CD8-positive, alpha-beta memory T cell (primary cell): ENCODE measurements at regions not wholly inside any gene's neighbourhood (a gene's known extent, or its start where the extent isn't known, plus 50 kb on each side); places are given as distances from the start of the nearest gene placed in this dataset.

Experiments
- CTCF ChIA-PET: fragments of 350-600 bp; sonication (Branson Sonifier 250); formaldehyde crosslinking; loops from one replicate; lab custom pipeline; 2021; ENCODE audit warnings: antibody characterized with exemption; lab: Charles Lee
- POLR2A ChIA-PET: fragments of 350-600 bp; sonication (Branson Sonifier 250); formaldehyde crosslinking; loops from one replicate; lab custom pipeline; 2021; ENCODE audit warnings: antibody characterized with exemption; lab: Charles Lee
- DNase-seq, 5 donors: peaks; one replicate each; pipeline versions ENCODE4 v3.0.0 to v3.0.0-alpha.2; 2020 to 2022; ENCODE audit warnings: mixed read lengths in 1 of 5
- H3K27ac ChIP-seq: one replicate; pipeline ENCODE4 v1.7.0; 2013; ENCODE audit warnings: low read depth, mild to moderate bottlenecking, low read length, moderate library complexity
- H3K27me3 ChIP-seq: 2 replicates; pipeline ENCODE4 v1.7.0; 2013; ENCODE audit warnings: low read length, mild to moderate bottlenecking; ENCODE audit not compliant: insufficient read depth, poor library complexity, severe bottlenecking
- H3K36me3 ChIP-seq: 2 replicates; pipeline ENCODE4 v1.7.0; 2013; ENCODE audit warnings: mild to moderate bottlenecking, low read length, moderate library complexity; ENCODE audit not compliant: insufficient read depth
- H3K4me1 ChIP-seq: 2 replicates; pipeline ENCODE4 v1.7.0; 2013; ENCODE audit warnings: mild to moderate bottlenecking, low read length, moderate library complexity; ENCODE audit not compliant: insufficient read depth
- H3K4me3 ChIP-seq: 2 replicates; pipeline ENCODE4 v1.7.0; 2013; ENCODE audit warnings: mild to moderate bottlenecking, low read length
- H3K9me3 ChIP-seq: 2 replicates; pipeline ENCODE4 v1.7.0; 2013; ENCODE audit warnings: mild to moderate bottlenecking, low read length
- H3K27ac Mint-ChIP-seq, 8 donors: one replicate each; pipeline ENCODE4 v1.8.0; 2020 to 2021; ENCODE audit warnings: mixed read lengths in 8 of 8, mild to moderate bottlenecking in 6 of 8, inconsistent platforms in 3 of 8, moderate library complexity in 3 of 8
- H3K27me3 Mint-ChIP-seq, 2 donors: one replicate each; pipeline ENCODE4 v1.8.0; 2020 to 2021; ENCODE audit warnings: mixed read lengths in 2 of 2, mild to moderate bottlenecking in 1 of 2, moderate library complexity in 1 of 2
- H3K36me3 Mint-ChIP-seq, 3 donors: one replicate each; pipeline ENCODE4 v1.8.0; 2020 to 2021; ENCODE audit warnings: mixed read lengths in 3 of 3, inconsistent platforms in 1 of 3, mild to moderate bottlenecking in 1 of 3
- H3K4me1 Mint-ChIP-seq, 3 donors: one replicate each; pipeline ENCODE4 v1.8.0; 2020 to 2021; ENCODE audit warnings: mixed read lengths in 3 of 3, inconsistent platforms in 1 of 3, mild to moderate bottlenecking in 1 of 3
- H3K4me3 Mint-ChIP-seq, 7 donors: one replicate each; pipeline ENCODE4 v1.8.0; 2020 to 2021; ENCODE audit warnings: mixed read lengths in 7 of 7, mild to moderate bottlenecking in 6 of 7, moderate library complexity in 4 of 7, inconsistent platforms in 2 of 7
- H3K9me3 Mint-ChIP-seq, 5 donors: one replicate each; pipeline ENCODE4 v1.8.0; 2020 to 2022; ENCODE audit warnings: mixed read lengths in 5 of 5, mild to moderate bottlenecking in 3 of 5, moderate library complexity in 2 of 5, inconsistent platforms in 1 of 5

DNA sequence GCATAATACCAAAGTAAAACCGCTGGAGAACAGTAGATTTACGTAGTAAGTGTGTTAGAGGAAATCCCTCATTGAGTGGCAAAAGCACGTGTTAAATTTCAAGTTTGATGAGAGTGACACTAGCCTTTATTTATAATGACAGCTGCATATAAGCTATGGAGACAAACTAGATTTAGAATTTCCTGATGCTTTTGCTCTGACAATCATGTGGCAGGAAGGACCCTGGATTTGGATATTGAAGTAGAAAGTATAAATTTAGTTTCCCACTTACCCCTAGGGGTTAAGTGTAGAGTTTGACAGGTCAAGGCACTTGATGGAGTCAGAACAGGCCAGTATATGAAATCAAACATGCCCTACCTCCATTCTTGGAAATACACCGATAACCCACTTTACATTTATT lies 983.1 kb downstream of the FLRT2 start:
- Mint-ChIP-seq H3K27ac (no peak overlapping the region), H3K36me3 (no peaks in the 10 kb centered on the region), H3K27me3 (no peaks in the 10 kb centered on the region), H3K4me1 (peaks cover 0 to 2% (median 0%) of the 10 kb centered on the region in 3 donors), H3K9me3 (peaks cover 2 to 17% (median 6%) of the 10 kb centered on the region in 5 donors), H3K4me3 (no peak overlapping the region)
- no peaks in the 10 kb centered on the region for H3K9me3 ChIP-seq
- ChIA-PET POLR2A (no interaction called here), CTCF (no interaction called here)
- H3K36me3 ChIP-seq, result no peaks in the 10 kb centered on the region
- H3K4me1 ChIP-seq, result no peaks in the 10 kb centered on the region
- no peak overlapping the region for H3K27ac ChIP-seq
- H3K4me3 ChIP-seq, result no peak overlapping the region
- H3K27me3 ChIP-seq, result no peaks in the 10 kb centered on the region
- DNase-seq, result no peak

DNA sequence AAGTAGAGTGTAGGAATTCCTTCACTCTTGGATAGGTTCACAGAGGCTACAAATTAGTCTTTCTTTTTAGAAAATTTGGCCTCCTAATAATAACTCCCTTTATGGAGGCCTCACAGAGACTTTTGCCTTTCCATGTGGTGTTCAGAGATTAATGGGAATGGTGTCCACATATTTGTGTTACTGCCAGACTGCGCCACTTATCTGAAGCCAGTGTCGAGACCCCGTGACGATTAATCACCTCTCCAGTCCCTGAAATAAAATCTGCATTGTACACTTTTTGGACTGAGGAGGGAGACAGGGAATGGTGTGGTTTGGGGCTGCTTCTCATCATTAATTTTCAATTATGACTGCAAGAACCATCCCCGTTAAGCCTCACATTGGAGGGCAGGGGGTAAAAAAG lies 980.5 kb downstream of the FLRT2 start:
- Histone ChIP-seq H3K27ac (no peak overlapping the region), H3K36me3 (no peaks in the 10 kb centered on the region), H3K4me3 (no peak overlapping the region), H3K9me3 (no peaks in the 10 kb centered on the region), H3K27me3 (no peaks in the 10 kb centered on the region), H3K4me1 (no peaks in the 10 kb centered on the region)
- no peak overlapping the region for H3K4me3 Mint-ChIP-seq
- peaks cover 0 to 2% (median 0%) of the 10 kb centered on the region in 3 donors for H3K4me1 Mint-ChIP-seq
- no peaks in the 10 kb centered on the region for H3K36me3 Mint-ChIP-seq
- ChIA-PET POLR2A (no interaction called here), CTCF (no interaction called here)
- peaks cover 2 to 16% (median 4%) of the 10 kb centered on the region in 5 donors for H3K9me3 Mint-ChIP-seq
- H3K27me3 Mint-ChIP-seq, result peaks cover 0 to under 1% of the 10 kb centered on the region in 2 donors
- H3K27ac Mint-ChIP-seq, result no peak overlapping the region
- no peak for DNase-seq

DNA sequence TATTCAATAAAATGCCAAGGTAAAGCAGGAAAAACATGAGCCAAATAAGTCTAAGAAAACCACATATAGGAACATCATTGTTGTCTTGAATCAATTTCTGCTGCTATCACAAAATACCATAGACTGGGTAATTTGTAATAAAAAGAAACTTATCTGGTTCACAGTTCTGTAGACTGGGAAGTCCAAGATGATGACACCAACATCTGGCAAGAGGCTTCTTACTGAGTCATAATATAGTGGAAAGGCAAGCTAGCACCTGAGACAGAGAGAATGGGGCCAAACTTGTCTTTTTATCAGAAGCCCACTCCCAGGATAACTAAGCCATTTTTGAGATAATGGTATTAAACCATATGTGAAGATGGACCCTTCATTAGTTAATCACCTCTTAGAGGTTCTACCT lies 975.9 kb downstream of the FLRT2 start:
- H3K9me3 Mint-ChIP-seq, result peaks cover 0 to 10% (median 0%) of the 10 kb centered on the region in 5 donors

DNA sequence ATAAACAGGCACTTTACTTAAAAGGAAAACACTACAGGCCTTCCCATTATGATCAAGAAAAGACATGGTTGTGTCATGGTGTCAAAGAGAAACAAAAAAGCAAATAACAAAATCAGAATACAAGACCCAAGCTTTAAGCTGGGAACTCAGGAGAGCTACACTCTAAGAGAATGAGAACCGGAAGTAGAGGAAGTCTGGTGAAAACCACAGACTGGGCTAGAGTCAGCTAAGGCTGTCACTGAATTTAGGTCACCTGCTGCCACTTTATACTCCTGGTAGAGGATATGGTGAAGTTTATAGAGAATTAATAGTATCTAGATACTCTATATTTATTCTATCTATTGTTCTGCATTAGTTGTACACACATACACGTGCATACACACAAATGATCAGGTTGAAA lies 971.7 kb downstream of the FLRT2 start:
- CTCF ChIA-PET, result no interaction called here
- Histone ChIP-seq H3K4me1 (no peaks in the 10 kb centered on the region), H3K27ac (no peak overlapping the region), H3K27me3 (no peaks in the 10 kb centered on the region), H3K9me3 (no peaks in the 10 kb centered on the region), H3K4me3 (no peak overlapping the region), H3K36me3 (no peaks in the 10 kb centered on the region)
- POLR2A ChIA-PET, result no interaction called here
- Mint-ChIP-seq H3K9me3 (peaks cover 1 to 7% (median 2%) of the 10 kb centered on the region in 5 donors), H3K36me3 (peaks cover 0 to 3% (median 0%) of the 10 kb centered on the region in 3 donors), H3K27ac (peak overlapping the region in 6 of 8 donors; percentile 6 to 94 (median 52)), H3K27me3 (peaks cover 0 to 3% of the 10 kb centered on the region in 2 donors), H3K4me1 (peaks cover 3 to 17% (median 16%) of the 10 kb centered on the region in 3 donors), H3K4me3 (peak overlapping the region in 5 of 7 donors; percentile 12 to 80 (median 53))
- DNase-seq, result peak in 2 of 5 donors; percentile 10 to 24

More for the DNA sequence above, 975.9 kb downstream of the FLRT2 start:
- Mint-ChIP-seq H3K36me3 (no peaks in the 10 kb centered on the region), H3K27me3 (peaks cover 0 to 1% of the 10 kb centered on the region in 2 donors), H3K4me1 (peaks cover 3 to 14% (median 12%) of the 10 kb centered on the region in 3 donors), H3K27ac (no peak overlapping the region), H3K4me3 (no peak overlapping the region)
- Histone ChIP-seq H3K4me1 (no peaks in the 10 kb centered on the region), H3K27me3 (no peaks in the 10 kb centered on the region), H3K9me3 (no peaks in the 10 kb centered on the region), H3K4me3 (no peak overlapping the region), H3K27ac (no peak overlapping the region), H3K36me3 (no peaks in the 10 kb centered on the region)
- ChIA-PET POLR2A (no interaction called here), CTCF (no interaction called here)
- no peak for DNase-seq

DNA sequence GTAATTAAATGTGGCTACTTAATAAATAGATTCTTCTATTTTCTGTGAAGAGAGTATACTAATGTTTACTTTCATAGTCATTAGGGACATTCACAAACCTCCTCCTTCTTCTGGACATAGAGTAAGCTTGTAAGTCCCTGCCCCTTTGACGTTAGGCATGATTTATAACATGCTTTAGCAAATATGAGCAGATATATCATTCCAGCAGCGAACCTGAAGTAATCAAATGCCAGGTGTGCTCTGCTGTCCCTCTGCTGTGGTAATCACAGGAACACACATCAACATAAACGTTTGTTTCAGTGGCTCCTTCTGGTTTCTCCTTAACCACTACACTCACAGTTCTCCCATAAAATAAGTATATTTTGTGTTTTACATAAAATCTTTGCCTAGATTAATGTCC lies 961.8 kb downstream of the FLRT2 start:
- H3K4me1 Mint-ChIP-seq, result no peaks in the 10 kb centered on the region
- H3K27ac Mint-ChIP-seq, result no peak overlapping the region
- ChIA-PET CTCF (no interaction called here), POLR2A (no interaction called here)
- DNase-seq, result no peak
- H3K4me3 Mint-ChIP-seq, result no peak overlapping the region
- peaks cover 0 to 2% (median 0%) of the 10 kb centered on the region in 3 donors for H3K36me3 Mint-ChIP-seq
- no peaks in the 10 kb centered on the region for H3K36me3 ChIP-seq
- no peaks in the 10 kb centered on the region for H3K4me1 ChIP-seq
- H3K27me3 ChIP-seq, result no peaks in the 10 kb centered on the region
- peaks cover 0 to 19% (median 3%) of the 10 kb centered on the region in 5 donors for H3K9me3 Mint-ChIP-seq
- peaks cover 0 to 1% of the 10 kb centered on the region in 2 donors for H3K27me3 Mint-ChIP-seq
- H3K9me3 ChIP-seq, result no peaks in the 10 kb centered on the region
- H3K27ac ChIP-seq, result no peak overlapping the region
- H3K4me3 ChIP-seq, result no peak overlapping the region

DNA sequence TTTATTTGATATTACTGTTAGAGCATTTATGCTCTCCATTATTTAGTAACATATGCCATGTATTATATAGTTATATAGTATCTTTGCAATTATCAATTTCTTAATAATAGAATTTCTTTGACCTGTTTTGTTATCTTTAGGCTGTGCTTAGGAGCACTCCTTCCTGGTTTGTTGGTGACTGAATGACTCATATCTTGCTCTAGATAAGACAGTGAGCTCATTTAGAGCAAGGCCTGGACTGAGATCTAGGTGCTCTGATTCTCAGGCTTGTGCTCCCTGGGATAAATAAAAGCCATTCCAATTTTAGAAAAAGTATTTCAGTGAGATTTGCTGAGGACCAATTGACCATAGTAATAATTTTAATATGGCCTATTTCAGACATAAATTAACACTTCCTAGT lies 951.2 kb downstream of the FLRT2 start:
- H3K9me3 Mint-ChIP-seq, result peaks cover 0 to 14% (median 0%) of the 10 kb centered on the region in 5 donors

DNA sequence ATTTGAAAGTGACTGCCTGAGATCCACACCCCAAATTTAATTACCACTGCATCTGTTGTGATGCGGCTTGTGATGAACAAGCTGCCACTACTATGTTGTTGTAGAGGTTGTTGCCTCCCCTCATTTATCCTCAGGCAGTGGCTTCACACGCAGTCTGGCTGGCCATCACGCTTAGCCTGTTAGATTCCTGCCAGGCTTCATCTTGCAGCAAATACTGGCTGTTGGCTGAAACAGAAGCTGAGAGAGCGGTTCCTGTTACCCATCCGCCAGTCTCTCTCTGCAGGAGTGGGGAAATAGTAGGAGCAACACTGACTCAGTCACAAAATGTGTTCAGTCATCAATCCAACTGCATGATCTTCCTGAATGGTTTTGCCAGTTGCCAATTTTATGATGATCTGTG lies 934.4 kb downstream of the FLRT2 start:
- no peaks in the 10 kb centered on the region for H3K36me3 Mint-ChIP-seq
- H3K4me1 ChIP-seq, result no peaks in the 10 kb centered on the region
- no peak overlapping the region for H3K27ac ChIP-seq
- no peaks in the 10 kb centered on the region for H3K36me3 ChIP-seq
- POLR2A ChIA-PET, result no interaction called here
- CTCF ChIA-PET, result no interaction called here
- peaks cover 0 to 22% (median 0%) of the 10 kb centered on the region in 5 donors for H3K9me3 Mint-ChIP-seq
- no peak overlapping the region for H3K27ac Mint-ChIP-seq
- H3K9me3 ChIP-seq, result no peaks in the 10 kb centered on the region
- H3K4me1 Mint-ChIP-seq, result peaks cover 0 to 7% (median 4%) of the 10 kb centered on the region in 3 donors
- no peaks in the 10 kb centered on the region for H3K27me3 ChIP-seq
- H3K4me3 ChIP-seq, result no peak overlapping the region
- DNase-seq, result no peak
- H3K27me3 Mint-ChIP-seq, result no peaks in the 10 kb centered on the region
- H3K4me3 Mint-ChIP-seq, result no peak overlapping the region

More for the DNA sequence above, 951.2 kb downstream of the FLRT2 start:
- Histone ChIP-seq H3K4me3 (no peak overlapping the region), H3K27me3 (no peaks in the 10 kb centered on the region), H3K27ac (no peak overlapping the region), H3K9me3 (peaks cover 4% of the 10 kb centered on the region), H3K36me3 (no peaks in the 10 kb centered on the region), H3K4me1 (no peaks in the 10 kb centered on the region)
- POLR2A ChIA-PET, result no interaction called here
- Mint-ChIP-seq H3K27ac (no peak overlapping the region), H3K36me3 (no peaks in the 10 kb centered on the region), H3K27me3 (no peaks in the 10 kb centered on the region), H3K4me3 (no peak overlapping the region), H3K4me1 (no peaks in the 10 kb centered on the region)
- CTCF ChIA-PET, result no interaction called here
- DNase-seq, result no peak

DNA sequence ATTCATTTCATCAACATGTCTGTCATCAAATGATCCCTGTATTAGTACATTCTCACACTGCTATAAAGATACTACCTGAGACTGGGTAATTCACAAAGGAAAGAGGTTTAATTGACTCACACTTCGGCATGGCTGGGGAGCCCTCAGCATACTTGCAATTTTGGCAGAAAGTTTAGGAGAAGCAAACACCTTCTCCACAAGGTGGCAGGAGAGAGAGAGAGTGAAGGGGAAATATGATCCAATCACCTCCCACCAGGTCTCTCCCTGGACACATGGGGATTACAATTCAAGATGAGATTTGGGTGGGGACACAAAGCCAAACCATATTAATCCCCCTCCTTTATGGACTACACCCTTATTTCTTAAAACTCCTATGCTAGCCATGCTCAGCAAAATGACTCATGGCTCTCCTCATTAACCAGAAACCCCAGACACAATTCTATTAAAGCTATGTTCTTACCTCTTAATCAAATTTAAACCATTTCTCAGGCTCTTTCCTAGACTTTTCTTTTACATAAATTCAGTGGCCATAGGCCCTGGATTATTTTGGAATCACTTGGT lies 932.3 kb downstream of the FLRT2 start:
- H3K27ac Mint-ChIP-seq, result no peak overlapping the region
- no peaks in the 10 kb centered on the region for H3K9me3 ChIP-seq
- ChIA-PET POLR2A (no interaction called here), CTCF (no interaction called here)
- H3K36me3 ChIP-seq, result no peaks in the 10 kb centered on the region
- peaks cover 0 to 23% (median 4%) of the 10 kb centered on the region in 5 donors for H3K9me3 Mint-ChIP-seq
- H3K36me3 Mint-ChIP-seq, result no peaks in the 10 kb centered on the region
- H3K27me3 ChIP-seq, result no peaks in the 10 kb centered on the region
- no peak overlapping the region for H3K4me3 ChIP-seq
- no peak overlapping the region for H3K4me3 Mint-ChIP-seq
- H3K4me1 ChIP-seq, result no peaks in the 10 kb centered on the region
- peaks cover 0 to 7% (median 4%) of the 10 kb centered on the region in 3 donors for H3K4me1 Mint-ChIP-seq
- H3K27ac ChIP-seq, result no peak overlapping the region
- DNase-seq, result no peak
- H3K27me3 Mint-ChIP-seq, result no peaks in the 10 kb centered on the region
